ENCODE measurements at regions not wholly inside any gene's neighbourhood (a gene's known extent, or its start where the extent isn't known, plus 50 kb on each side); places are given as distances from the start of the nearest gene placed in this dataset.

DNA sequence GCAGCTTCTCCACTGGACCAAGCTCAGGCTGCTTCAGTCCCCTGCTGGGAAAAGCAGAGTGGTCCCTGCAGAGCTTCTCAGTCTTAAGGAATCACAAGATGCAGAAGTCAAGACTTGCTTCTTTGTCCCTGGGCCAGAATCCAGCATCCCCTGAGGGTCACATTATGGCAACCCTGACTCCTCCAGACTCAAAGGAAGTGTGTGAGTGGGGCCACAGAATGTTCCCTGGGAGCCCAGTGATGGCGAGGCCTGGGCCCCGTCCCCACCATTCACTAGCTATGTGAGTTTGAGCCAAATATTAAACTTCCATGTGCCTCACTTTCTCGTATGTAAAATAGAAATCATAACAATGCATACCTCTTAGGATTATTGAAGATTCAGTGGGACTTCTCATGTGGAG, 122.2 kb upstream of the NCAM1 start:
- no peaks in the 10 kb centered on the region for H3K9me3 ChIP-seq (ENCODE audit: severe bottlenecking)
- H3K36me3 ChIP-seq, result no peaks in the 10 kb centered on the region
- no peaks in the 10 kb centered on the region for H3K27me3 ChIP-seq (ENCODE audit: insufficient read depth, low read depth, severe bottlenecking)
- H3K27ac ChIP-seq, result no peak overlapping the region
- H3K4me3 ChIP-seq (ENCODE audit: low read depth, low read length), result no peak overlapping the region
- TF ChIP-seq, protein P1, sequence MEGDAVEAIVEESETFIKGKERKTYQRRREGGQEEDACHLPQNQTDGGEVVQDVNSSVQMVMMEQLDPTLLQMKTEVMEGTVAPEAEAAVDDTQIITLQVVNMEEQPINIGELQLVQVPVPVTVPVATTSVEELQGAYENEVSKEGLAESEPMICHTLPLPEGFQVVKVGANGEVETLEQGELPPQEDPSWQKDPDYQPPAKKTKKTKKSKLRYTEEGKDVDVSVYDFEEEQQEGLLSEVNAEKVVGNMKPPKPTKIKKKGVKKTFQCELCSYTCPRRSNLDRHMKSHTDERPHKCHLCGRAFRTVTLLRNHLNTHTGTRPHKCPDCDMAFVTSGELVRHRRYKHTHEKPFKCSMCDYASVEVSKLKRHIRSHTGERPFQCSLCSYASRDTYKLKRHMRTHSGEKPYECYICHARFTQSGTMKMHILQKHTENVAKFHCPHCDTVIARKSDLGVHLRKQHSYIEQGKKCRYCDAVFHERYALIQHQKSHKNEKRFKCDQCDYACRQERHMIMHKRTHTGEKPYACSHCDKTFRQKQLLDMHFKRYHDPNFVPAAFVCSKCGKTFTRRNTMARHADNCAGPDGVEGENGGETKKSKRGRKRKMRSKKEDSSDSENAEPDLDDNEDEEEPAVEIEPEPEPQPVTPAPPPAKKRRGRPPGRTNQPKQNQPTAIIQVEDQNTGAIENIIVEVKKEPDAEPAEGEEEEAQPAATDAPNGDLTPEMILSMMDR (IDR thresholded peaks at IDR 0.05; ENCODE audit: low read depth, low read length), result no peak
- no peak for DNase-seq

DNA sequence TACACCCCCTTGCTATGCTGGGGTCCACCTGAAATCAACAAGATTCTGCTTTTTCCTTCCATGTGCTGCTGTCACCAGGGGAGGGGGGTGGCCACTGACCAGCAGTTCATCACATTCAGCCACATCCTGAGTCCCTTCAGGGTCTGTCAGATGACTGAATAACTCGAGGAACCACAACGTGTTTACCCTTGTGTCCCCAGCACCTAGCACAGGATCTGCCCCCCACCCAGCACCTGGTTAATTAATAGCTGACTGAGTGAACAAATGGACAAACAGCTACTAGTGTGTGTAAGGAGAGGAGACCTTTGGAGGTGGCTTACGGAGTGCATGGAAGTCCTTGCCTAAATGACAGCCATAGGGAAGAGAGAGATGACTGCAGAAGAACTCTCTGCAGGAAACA, 119.5 kb upstream of the NCAM1 start:
- TF ChIP-seq, protein P1 (IDR thresholded peaks at IDR 0.05; ENCODE audit: low read depth, low read length), result no peak
- H3K4me3 ChIP-seq (ENCODE audit: low read depth, low read length), result no peak overlapping the region
- H3K27me3 ChIP-seq (ENCODE audit: insufficient read depth, low read depth, severe bottlenecking), result no peaks in the 10 kb centered on the region
- H3K9me3 ChIP-seq (ENCODE audit: severe bottlenecking), result no peaks in the 10 kb centered on the region
- H3K27ac ChIP-seq, result no peak overlapping the region
- DNase-seq, result no peak
- no peaks in the 10 kb centered on the region for H3K36me3 ChIP-seq

DNA sequence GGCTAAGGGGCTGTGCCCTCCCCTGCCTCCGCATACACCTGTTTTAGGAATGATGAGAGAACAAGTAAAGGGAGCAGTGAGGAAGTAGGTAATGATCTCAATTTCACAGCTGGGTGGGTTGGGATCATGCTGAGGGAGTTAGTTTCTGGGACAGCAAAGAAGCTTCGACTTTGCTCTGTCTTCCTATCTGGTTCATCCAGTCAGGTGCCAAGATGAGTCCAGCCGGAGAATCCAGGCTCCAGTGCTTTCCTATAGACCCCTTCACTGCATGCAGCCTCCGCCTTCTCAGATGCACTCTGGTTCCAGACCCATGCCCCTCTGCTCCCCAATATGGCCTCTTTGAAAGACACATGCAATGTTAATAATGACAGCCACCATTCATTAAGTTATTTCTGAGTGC, 119.1 kb upstream of the NCAM1 start:
- TF ChIP-seq, protein P1 (IDR thresholded peaks at IDR 0.05; ENCODE audit: low read depth, low read length), result no peak
- H3K4me3 ChIP-seq (ENCODE audit: low read depth, low read length), result no peak overlapping the region
- H3K9me3 ChIP-seq (ENCODE audit: severe bottlenecking), result no peaks in the 10 kb centered on the region
- H3K27me3 ChIP-seq (ENCODE audit: insufficient read depth, low read depth, severe bottlenecking), result no peaks in the 10 kb centered on the region
- DNase-seq, result no peak
- H3K27ac ChIP-seq, result no peak overlapping the region
- no peaks in the 10 kb centered on the region for H3K36me3 ChIP-seq

DNA sequence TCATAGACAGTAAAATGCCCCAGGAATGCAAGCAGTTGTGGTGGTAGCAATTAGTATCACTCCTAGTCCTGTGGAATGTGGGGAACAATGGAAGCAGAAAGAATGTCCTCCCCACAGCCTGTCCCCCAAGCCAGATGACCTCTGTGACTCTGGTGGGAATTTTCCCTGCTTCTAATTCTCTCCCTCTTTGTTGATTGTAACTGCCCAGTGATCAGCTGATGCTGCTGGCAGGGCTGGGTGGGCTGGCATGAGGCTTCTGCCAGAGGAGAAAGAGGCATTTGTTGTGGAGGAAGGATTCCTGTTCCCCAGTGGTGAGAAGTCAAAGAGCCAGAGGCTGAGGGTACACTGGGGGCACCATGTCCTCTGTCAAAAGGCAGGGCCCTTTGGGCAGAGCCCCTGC, 116.7 kb upstream of the NCAM1 start:
- no peak overlapping the region for H3K4me3 ChIP-seq (ENCODE audit: low read depth, low read length)
- no peaks in the 10 kb centered on the region for H3K9me3 ChIP-seq (ENCODE audit: severe bottlenecking)
- no peak for DNase-seq
- H3K27ac ChIP-seq, result no peak overlapping the region
- H3K27me3 ChIP-seq (ENCODE audit: insufficient read depth, low read depth, severe bottlenecking), result no peaks in the 10 kb centered on the region
- TF ChIP-seq, protein P1 (IDR thresholded peaks at IDR 0.05; ENCODE audit: low read depth, low read length), result no peak
- H3K36me3 ChIP-seq, result no peaks in the 10 kb centered on the region

DNA sequence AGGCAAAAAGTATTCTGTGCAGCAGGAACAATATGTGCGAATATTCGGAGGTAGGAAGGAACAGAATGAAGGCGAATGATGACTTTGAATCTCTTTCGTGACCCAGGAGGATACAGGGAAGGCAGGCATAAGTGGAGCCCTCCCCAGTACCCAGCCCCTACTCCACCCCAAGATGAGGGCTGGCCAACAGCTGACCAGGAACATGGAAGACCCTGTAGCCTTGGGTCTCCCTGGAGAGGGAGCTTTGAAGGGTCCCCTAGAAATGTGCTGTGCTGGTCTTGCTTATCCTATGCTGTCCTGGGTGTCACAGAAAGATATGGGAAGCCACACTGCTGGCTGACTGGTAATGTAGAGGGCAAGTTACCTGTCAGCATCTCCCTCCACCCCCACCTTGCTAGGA, 113.7 kb upstream of the NCAM1 start:
- no peaks in the 10 kb centered on the region for H3K27me3 ChIP-seq (ENCODE audit: insufficient read depth, low read depth, severe bottlenecking)

More for the DNA sequence above, 113.7 kb upstream of the NCAM1 start:
- Histone ChIP-seq H3K27ac (no peak overlapping the region), H3K36me3 (no peaks in the 10 kb centered on the region), H3K4me3 (ENCODE audit: low read depth, low read length) (no peak overlapping the region), H3K9me3 (ENCODE audit: severe bottlenecking) (no peaks in the 10 kb centered on the region)
- TF ChIP-seq, protein P1 (IDR thresholded peaks at IDR 0.05; ENCODE audit: low read depth, low read length), result no peak
- no peak for DNase-seq
